ENCODE measurements at regions not wholly inside any gene's neighbourhood (a gene's known extent, or its start where the extent isn't known, plus 50 kb on each side); places are given as distances from the start of the nearest gene placed in this dataset.

DNA sequence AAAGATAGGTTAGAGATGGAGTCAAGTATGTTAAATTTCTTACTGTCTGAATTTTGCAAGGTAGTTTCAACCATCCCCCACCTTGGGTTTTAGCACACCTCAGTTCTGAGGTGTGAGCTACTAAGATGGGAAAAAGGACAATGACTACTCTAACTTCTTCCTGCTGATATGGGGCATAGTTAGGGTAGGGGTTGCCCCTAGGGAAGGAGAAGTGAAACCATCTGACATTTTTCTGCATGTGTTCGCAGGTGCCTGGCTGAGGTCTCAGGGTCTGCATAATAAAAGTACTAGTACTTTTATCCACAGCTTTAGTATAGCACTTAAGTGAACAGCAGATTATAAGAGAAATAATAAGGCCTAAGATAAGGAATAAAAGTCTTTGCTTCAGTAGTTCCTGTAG is 129.5 kb upstream of the CYSLTR1 start:
- no peak for DNase-seq

DNA sequence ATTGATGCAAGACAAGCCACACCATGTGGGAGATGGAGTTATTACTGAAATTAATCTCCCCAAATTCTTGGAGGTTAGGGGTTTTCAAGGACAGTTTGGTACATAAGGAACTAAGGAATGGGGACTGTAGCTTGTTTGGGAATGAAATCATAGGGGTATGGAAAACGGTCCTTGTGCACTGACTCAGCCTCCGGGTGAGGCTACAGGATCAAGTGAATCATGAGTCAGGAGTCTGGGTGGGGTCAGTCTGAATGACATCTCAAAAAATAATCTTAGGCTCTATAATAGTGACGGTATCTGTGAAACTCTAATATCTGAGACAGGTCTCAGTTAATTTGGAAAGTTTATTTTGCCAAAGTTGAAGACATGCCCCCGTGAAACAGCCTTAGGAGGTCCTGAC is 128.5 kb upstream of the CYSLTR1 start:
- no peak for DNase-seq

DNA sequence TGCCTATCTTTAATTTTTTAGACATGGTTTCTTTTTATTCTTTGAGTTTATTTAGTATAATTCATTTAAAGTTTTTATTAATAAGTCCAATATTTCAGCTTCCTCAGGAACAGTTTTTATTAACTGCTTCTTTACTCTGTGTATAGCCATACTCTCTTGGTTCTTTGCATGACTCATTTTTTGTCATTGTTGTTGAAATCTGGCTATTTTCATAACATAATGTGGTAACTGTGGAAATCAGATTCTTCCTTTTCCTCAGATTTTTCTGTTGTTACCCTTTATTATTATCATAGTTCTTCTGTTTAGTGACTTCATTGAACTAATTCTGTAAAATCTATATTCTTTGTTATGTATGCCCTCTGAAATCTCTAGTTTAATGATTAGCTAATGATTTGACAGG is 124.9 kb upstream of the CYSLTR1 start:
- DNase-seq = peak; percentile 2 to 33 (median 32)

DNA sequence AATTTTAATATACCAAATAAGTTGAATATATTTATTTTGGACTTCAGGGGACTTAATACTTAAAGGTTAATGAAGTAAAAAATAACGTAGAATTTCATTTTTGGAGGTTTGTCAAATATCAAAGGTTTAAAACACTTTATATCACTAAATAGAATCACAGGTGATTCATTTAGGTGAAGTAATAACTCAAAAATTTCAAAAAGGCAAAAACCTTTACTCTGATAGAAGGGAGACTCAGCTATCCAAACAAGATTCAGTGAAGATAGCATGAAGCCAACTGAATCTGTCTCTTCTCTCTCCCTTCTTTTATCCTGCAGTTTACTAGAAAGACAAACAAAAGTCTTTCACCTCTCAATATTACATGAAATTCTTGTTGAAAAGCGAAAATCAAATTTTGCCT is 110.2 kb upstream of the CYSLTR1 start:
- no peak for DNase-seq

DNA sequence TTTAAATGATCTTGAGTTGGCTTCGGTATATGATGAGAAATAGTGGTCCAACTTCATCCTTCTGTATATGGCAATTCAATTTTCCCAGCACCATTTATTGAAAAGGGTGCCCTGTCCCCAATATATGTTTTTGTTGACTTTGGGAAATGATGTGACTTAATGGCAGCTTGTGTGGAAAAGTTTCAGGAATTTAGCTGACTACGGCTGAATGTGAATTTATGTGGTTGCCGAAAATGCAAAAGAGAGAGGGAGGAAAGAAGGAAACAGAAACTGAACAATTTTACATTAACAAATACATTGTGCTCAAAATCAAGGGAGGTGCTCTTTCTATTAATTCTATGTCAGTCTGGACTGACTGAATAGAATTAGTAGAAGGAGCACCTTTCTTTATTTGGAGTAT is 101.8 kb upstream of the CYSLTR1 start:
- no peak for DNase-seq

DNA sequence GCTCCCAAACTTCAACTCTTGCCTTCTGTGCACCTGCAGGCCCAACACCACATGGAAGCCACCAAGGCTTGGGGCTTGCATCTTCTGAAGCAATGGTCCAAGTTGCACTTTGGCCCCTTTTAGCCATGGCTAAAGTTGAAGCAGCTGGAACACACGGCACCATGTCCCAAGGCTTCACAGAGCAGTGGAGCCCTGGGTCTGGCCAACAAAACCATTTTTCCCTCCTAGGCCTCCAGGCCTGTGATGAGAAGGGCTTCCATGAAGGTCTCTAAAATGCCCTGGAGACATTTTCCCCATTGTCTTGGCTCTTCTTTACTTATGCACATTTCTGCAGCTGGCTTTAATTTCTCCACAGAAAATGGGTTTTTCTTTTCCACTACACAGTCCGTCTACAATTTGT is 61.3 kb upstream of the CYSLTR1 start:
- DNase-seq = no peak

DNA sequence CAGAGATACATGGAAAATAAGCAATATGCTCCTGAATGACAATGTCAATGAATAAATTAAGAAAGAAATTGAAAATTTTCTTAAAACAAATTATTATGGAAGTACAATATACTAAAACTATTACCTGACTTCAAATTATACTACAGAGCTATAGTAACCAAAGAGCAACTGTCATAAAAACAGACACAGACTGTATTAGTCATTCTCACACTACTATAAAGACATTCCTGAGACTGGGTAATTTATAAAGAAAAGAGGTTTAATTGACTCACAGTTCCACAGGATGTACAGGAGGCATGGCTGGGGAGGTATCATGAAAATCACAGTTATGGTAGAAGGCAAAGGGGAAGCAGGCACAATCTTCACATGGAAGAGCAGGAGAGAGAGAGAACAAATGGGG is 60.0 kb upstream of the CYSLTR1 start:
- no peak for DNase-seq

DNA sequence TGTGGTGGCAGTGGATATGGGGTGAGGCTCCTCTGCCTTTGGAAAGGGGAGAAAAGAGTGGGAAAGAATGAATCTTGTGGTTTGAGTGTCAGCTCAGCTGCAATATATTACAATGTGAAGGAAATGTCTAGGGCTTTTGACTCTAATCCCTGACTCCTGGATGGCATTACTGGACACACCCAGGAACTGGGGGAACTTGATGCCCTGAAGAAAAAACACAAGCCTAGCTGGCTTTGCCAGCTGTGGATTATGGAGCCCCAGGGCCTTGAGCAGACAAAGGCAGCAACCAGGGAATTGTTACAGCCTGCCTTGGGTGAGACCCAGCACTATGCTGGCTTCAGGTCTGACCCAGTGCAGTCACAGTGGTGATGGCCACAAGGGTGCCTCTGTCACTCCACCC is 57.1 kb upstream of the CYSLTR1 start:
- DNase-seq = no peak

DNA sequence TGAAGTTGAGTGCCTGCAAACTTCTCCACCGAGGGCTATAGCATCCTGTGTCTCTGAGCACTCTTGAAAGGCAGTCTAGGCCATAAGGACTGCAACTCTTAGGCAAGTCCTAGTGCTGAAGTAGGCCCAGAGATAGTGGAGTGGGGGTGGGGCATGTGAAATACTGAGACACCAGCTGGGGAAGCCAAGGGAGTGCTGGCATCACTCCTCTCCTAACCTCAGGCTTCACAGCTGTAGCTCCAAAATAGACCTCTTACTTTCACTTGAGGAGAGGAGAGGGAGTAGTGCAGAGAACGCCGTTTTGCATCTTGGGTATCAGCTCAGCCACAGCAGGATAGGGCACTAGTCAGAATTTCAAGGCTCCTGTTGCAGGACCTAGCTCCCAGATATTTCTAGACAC is 56.2 kb upstream of the CYSLTR1 start:
- DNase-seq = no peak

DNA sequence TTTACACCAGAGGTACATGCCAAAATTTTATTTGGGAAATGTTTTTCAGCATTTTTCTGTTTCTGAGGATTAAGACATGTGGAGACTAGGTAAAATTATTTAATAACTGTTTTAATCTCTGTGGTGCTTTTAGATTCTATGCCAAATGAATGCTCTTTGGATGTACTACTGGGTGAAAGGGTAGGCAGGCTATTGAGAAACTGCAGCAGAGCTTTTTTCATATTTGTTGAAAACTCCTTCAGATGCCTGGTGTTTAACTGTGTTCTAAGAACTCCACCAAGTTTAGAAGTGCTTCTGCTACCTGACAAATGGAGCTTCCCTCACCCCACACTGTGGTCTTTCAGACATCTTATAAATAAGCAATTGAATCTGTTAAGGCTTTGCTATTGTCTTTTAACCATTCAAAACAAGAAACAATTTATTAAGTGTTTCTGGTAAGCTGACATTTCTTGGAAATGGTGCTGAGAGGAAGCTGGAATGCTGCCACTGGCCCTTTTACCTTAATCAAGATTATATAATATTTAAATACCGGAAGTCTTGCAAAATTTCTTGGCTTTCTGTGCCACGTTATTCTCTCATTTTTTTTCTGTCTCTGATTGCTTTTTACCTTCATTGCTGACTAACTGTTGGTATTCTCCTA is 51.2 kb upstream of the CYSLTR1 start:
- no peak for DNase-seq

Data from suppressor macrophage treated with lipopolysaccharide for 1 hour (primary cell).